ENCODE measurements at regions not wholly inside any gene's neighbourhood (a gene's known extent, or its start where the extent isn't known, plus 50 kb on each side); places are given as distances from the start of the nearest gene placed in this dataset.

- no peak for DNase-seq (ENCODE audit: low spot score)
- Histone ChIP-seq H3K79me2 (peaks cover 4% of the 10 kb centered on the region), H3K27ac (no peak overlapping the region), H3K9me3 (ENCODE audit: low read depth) (no peaks in the 10 kb centered on the region), H2AFZ (no peak overlapping the region), H3K4me1 (ENCODE audit: insufficient read depth) (peaks cover 6% of the 10 kb centered on the region), H3K4me2 (no peak overlapping the region), H3K4me3 (no peak overlapping the region), H3K36me3 (replicated peaks; ENCODE audit: insufficient read depth, low read depth) (no peaks in the 10 kb centered on the region), H3K9me2 (replicated peaks; ENCODE audit: insufficient read depth) (no peaks in the 10 kb centered on the region), H4K20me1 (ENCODE audit: insufficient read depth, poor library complexity, severe bottlenecking) (no peaks in the 10 kb centered on the region), H3K27me3 (no peaks in the 10 kb centered on the region)
- no peak for TF ChIP-seq EZH2 (IDR thresholded peaks at IDR 0.05; ENCODE audit: borderline replicate concordance)
- no peak for TF ChIP-seq CTCF (IDR thresholded peaks at IDR 0.05; ENCODE audit: poor library complexity)
- TF ChIP-seq EZH2phosphoT487 (IDR thresholded peaks at IDR 0.05; ENCODE audit: low read depth, severe bottlenecking, unreplicated experiment): no peak
- 81% methylated on average over 9 of the region's 9 CpGs for WGBS (ENCODE audit: low lambda C conversion rate, missing lambda C conversion rate)
Observed at GRCh38 chr6:150673720-150674346, 74.1 kb downstream of the PLEKHG1 start.

DNA sequence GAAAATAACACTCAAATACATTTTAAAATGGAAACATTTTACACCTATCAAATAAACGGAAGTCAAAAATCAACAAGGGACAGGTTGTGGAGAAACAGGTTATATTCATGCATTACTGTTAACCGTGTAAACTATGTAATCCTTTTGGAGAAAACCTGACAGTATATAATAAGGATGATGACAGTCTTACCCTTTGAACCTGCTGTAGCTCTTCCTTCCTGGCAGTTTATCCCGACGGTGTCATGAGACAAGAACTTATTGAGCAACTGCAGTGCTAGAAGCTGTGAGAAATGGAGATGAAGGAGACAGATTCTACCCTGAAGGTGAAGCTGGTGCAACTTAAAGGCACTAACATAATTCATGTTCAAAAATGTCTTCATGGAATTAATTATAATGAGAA is 76.7 kb downstream of the PLEKHG1 start:
- WGBS (ENCODE audit: low lambda C conversion rate, missing lambda C conversion rate): 63% methylated on average over 4 of the region's 4 CpGs
- no peaks in the 10 kb centered on the region for H3K9me3 ChIP-seq (ENCODE audit: low read depth)

DNA sequence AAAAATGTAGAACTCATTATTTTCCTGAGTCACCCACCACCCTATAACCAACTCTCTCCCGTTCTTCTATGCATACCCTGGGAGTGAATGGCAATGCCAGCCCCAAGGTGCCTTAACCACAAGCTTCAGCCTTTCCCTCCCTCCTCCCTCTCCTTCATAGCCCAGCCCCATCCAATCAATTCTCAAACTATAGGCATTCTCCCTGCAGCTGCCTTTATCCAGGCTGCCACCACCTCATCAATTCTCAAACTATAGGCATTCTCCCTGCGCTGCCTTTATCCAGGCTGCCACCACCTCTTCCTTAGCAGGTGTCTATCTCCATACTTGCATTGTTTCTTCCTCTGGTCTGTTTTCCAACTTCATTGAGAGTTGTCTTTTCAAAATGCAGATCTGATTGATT is 77.1 kb downstream of the PLEKHG1 start:
- H3K4me2 ChIP-seq: no peak overlapping the region
- H3K9me2 ChIP-seq (replicated peaks; ENCODE audit: insufficient read depth): no peaks in the 10 kb centered on the region
- H3K27ac ChIP-seq: no peak overlapping the region
- no peak overlapping the region for H2AFZ ChIP-seq
- DNase-seq (ENCODE audit: low spot score): no peak
- H3K4me3 ChIP-seq: no peak overlapping the region
- no peaks in the 10 kb centered on the region for H4K20me1 ChIP-seq (ENCODE audit: insufficient read depth, poor library complexity, severe bottlenecking)
- no peaks in the 10 kb centered on the region for H3K4me1 ChIP-seq (ENCODE audit: insufficient read depth)
- TF ChIP-seq EZH2 (IDR thresholded peaks at IDR 0.05; ENCODE audit: borderline replicate concordance): no peak
- TF ChIP-seq EZH2phosphoT487 (IDR thresholded peaks at IDR 0.05; ENCODE audit: low read depth, severe bottlenecking, unreplicated experiment): no peak
- no peak for TF ChIP-seq CTCF (IDR thresholded peaks at IDR 0.05; ENCODE audit: poor library complexity)
- no peaks in the 10 kb centered on the region for H3K36me3 ChIP-seq (replicated peaks; ENCODE audit: insufficient read depth, low read depth)
- WGBS (ENCODE audit: low lambda C conversion rate, missing lambda C conversion rate): 85% methylated on average over 2 of the region's 2 CpGs
- H3K79me2 ChIP-seq: no peaks in the 10 kb centered on the region
- no peaks in the 10 kb centered on the region for H3K27me3 ChIP-seq
- no peaks in the 10 kb centered on the region for H3K9me3 ChIP-seq (ENCODE audit: low read depth)

More for the DNA sequence above, 76.7 kb downstream of the PLEKHG1 start:
- Histone ChIP-seq H3K27me3 (no peaks in the 10 kb centered on the region), H3K9me2 (replicated peaks; ENCODE audit: insufficient read depth) (no peaks in the 10 kb centered on the region), H3K27ac (no peak overlapping the region), H3K4me3 (no peak overlapping the region), H3K4me1 (ENCODE audit: insufficient read depth) (no peaks in the 10 kb centered on the region), H4K20me1 (ENCODE audit: insufficient read depth, poor library complexity, severe bottlenecking) (no peaks in the 10 kb centered on the region), H3K79me2 (no peaks in the 10 kb centered on the region), H2AFZ (no peak overlapping the region), H3K36me3 (replicated peaks; ENCODE audit: insufficient read depth, low read depth) (no peaks in the 10 kb centered on the region), H3K4me2 (no peak overlapping the region)
- DNase-seq (ENCODE audit: low spot score): no peak
- no peak for TF ChIP-seq EZH2phosphoT487 (IDR thresholded peaks at IDR 0.05; ENCODE audit: low read depth, severe bottlenecking, unreplicated experiment)
- no peak for TF ChIP-seq CTCF (IDR thresholded peaks at IDR 0.05; ENCODE audit: poor library complexity)
- TF ChIP-seq EZH2 (IDR thresholded peaks at IDR 0.05; ENCODE audit: borderline replicate concordance): no peak

All from hepatocyte (in vitro differentiated cells).